IPS-18a (cell line): ENCODE measurements at regions not wholly inside any gene's neighbourhood (a gene's known extent, or its start where the extent isn't known, plus 50 kb on each side); places are given as distances from the start of the nearest gene placed in this dataset.
"Not testable (repeated sequence)": the region's sequence is repeated elsewhere in the genome, so short reads cannot be mapped to it uniquely, and the experiment has no call there.

Experiments used
- H3K27ac ChIP-seq: one replicate; pipeline ENCODE4 v1.5.1; 2013; ENCODE audit warnings: low read length
- H3K27me3 ChIP-seq: one replicate; pipeline ENCODE4 v1.6.1; 2013; ENCODE audit warnings: mild to moderate bottlenecking, low read length; ENCODE audit not compliant: control insufficient read depth, insufficient read depth
- H3K36me3 ChIP-seq: one replicate; pipeline ENCODE4 v1.6.1; 2013; ENCODE audit warnings: low read depth, low read length; ENCODE audit not compliant: control insufficient read depth
- H3K4me1 ChIP-seq: one replicate; pipeline ENCODE4 v1.6.1; 2013; ENCODE audit warnings: low read depth, low read length; ENCODE audit not compliant: control insufficient read depth
- H3K4me3 ChIP-seq: one replicate; pipeline ENCODE4 v1.5.1; 2013; ENCODE audit warnings: low read length
- H3K9ac ChIP-seq: one replicate; pipeline ENCODE4 v1.6.1; 2013; ENCODE audit warnings: mild to moderate bottlenecking, low read length, moderate library complexity
- H3K9me3 ChIP-seq: one replicate; pipeline ENCODE4 v1.6.1; 2013; ENCODE audit warnings: low read depth, low read length; ENCODE audit not compliant: control insufficient read depth

GRCh38 chr19:13681509-13681908, 82.8 kb upstream of the MRI1 start:
- no peaks in the 10 kb centered on the region for H3K9me3 ChIP-seq
- no peaks in the 10 kb centered on the region for H3K36me3 ChIP-seq
- H3K27me3 ChIP-seq = no peaks in the 10 kb centered on the region
- no peak overlapping the region for H3K27ac ChIP-seq
- H3K9ac ChIP-seq = no peak overlapping the region
- no peaks in the 10 kb centered on the region for H3K4me1 ChIP-seq
- H3K4me3 ChIP-seq = no peak overlapping the region

GRCh38 chr19:13680708-13681360, 83.5 kb upstream of the MRI1 start:
- not testable (repeated sequence) for H3K9me3 ChIP-seq, H3K4me3 ChIP-seq, H3K27me3 ChIP-seq, H3K36me3 ChIP-seq, H3K27ac ChIP-seq, H3K4me1 ChIP-seq, H3K9ac ChIP-seq

- not testable (repeated sequence) for H3K27me3 ChIP-seq, H3K9me3 ChIP-seq, H3K9ac ChIP-seq, H3K36me3 ChIP-seq, H3K4me1 ChIP-seq, H3K27ac ChIP-seq, H3K4me3 ChIP-seq
These were observed 87.4 kb upstream of the MRI1 start for GRCh38 chr19:13676967-13677366.

- not testable (repeated sequence) for H3K4me3 ChIP-seq, H3K4me1 ChIP-seq, H3K36me3 ChIP-seq, H3K27ac ChIP-seq, H3K27me3 ChIP-seq, H3K9me3 ChIP-seq, H3K9ac ChIP-seq
These were observed 91.7 kb upstream of the MRI1 start for GRCh38 chr19:13672480-13673175.

- no peaks in the 10 kb centered on the region for H3K36me3 ChIP-seq
- no peaks in the 10 kb centered on the region for H3K27me3 ChIP-seq
- H3K27ac ChIP-seq = no peak overlapping the region
- no peaks in the 10 kb centered on the region for H3K4me1 ChIP-seq
- no peak overlapping the region for H3K4me3 ChIP-seq
- H3K9ac ChIP-seq = no peak overlapping the region
- no peaks in the 10 kb centered on the region for H3K9me3 ChIP-seq
These were observed 93.5 kb upstream of the MRI1 start for GRCh38 chr19:13670846-13671245.

DNA sequence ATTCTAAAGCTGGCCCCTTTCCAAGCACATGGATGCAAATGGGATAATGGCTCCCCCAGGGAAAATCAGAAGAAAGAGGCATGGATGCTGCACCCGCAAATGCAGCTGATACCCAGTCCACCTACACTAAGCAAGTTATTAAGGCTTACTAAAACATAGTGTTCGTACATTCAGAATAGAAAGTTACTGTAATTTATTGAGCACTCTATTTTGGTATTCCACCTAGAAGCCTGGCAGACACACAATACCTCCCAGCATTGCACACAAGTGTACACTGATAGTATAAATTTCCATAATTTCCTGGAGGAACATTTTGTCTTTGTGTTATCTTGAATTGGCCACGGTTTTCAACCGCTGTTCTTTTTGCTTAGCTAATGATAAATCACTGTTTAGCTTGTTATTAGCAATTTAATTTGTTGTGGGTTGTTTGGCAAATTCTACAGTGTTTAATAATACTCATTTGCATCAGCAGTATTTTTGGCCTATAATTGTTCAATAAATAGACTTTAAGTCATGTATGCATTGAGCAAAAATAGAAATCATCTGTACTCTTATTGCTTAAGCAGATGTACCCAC, 94.5 kb upstream of the MRI1 start:
- H3K4me3 ChIP-seq = no peak overlapping the region
- H3K4me1 ChIP-seq = no peaks in the 10 kb centered on the region
- H3K27ac ChIP-seq = no peak overlapping the region
- no peaks in the 10 kb centered on the region for H3K36me3 ChIP-seq
- H3K9me3 ChIP-seq = no peaks in the 10 kb centered on the region
- no peak overlapping the region for H3K9ac ChIP-seq
- H3K27me3 ChIP-seq = no peaks in the 10 kb centered on the region

GRCh38 chr19:13668964-13669363, 95.4 kb upstream of the MRI1 start:
- Histone ChIP-seq H3K4me3 (no peak overlapping the region), H3K27me3 (no peaks in the 10 kb centered on the region), H3K27ac (no peak overlapping the region)

GRCh38 chr19:13666165-13666564, 98.2 kb upstream of the MRI1 start:
- no peak overlapping the region for H3K4me3 ChIP-seq
- H3K9me3 ChIP-seq = no peaks in the 10 kb centered on the region
- H3K27me3 ChIP-seq = no peaks in the 10 kb centered on the region
- H3K27ac ChIP-seq = no peak overlapping the region
- H3K36me3 ChIP-seq = no peaks in the 10 kb centered on the region
- no peaks in the 10 kb centered on the region for H3K4me1 ChIP-seq
- H3K9ac ChIP-seq = no peak overlapping the region

More at GRCh38 chr19:13668964-13669363, 95.4 kb upstream of the MRI1 start:
- H3K9me3 ChIP-seq = no peaks in the 10 kb centered on the region
- no peak overlapping the region for H3K9ac ChIP-seq
- H3K4me1 ChIP-seq = no peaks in the 10 kb centered on the region
- no peaks in the 10 kb centered on the region for H3K36me3 ChIP-seq

- H3K9me3 ChIP-seq = no peaks in the 10 kb centered on the region
- no peaks in the 10 kb centered on the region for H3K27me3 ChIP-seq
- no peak overlapping the region for H3K4me3 ChIP-seq
- no peaks in the 10 kb centered on the region for H3K36me3 ChIP-seq
- no peak overlapping the region for H3K9ac ChIP-seq
- no peak overlapping the region for H3K27ac ChIP-seq
- no peaks in the 10 kb centered on the region for H3K4me1 ChIP-seq
These were observed 99.0 kb upstream of the MRI1 start for GRCh38 chr19:13665125-13665905.

GRCh38 chr19:13652810-13653590, 111.3 kb upstream of the MRI1 start:
- H3K36me3 ChIP-seq = no peaks in the 10 kb centered on the region
- H3K27ac ChIP-seq = peak overlapping the region; percentile 80
- H3K9ac ChIP-seq = peak overlapping the region; percentile 56
- H3K4me1 ChIP-seq = peaks cover 12% of the 10 kb centered on the region
- H3K27me3 ChIP-seq = no peaks in the 10 kb centered on the region
- H3K9me3 ChIP-seq = no peaks in the 10 kb centered on the region
- peak overlapping the region; percentile 42 for H3K4me3 ChIP-seq

GRCh38 chr19:13646758-13647157, 117.6 kb upstream of the MRI1 start:
- H3K4me1 ChIP-seq = no peaks in the 10 kb centered on the region
- no peaks in the 10 kb centered on the region for H3K9me3 ChIP-seq
- no peak overlapping the region for H3K4me3 ChIP-seq
- no peak overlapping the region for H3K9ac ChIP-seq
- H3K36me3 ChIP-seq = no peaks in the 10 kb centered on the region
- H3K27me3 ChIP-seq = no peaks in the 10 kb centered on the region
- H3K27ac ChIP-seq = no peak overlapping the region
